Activated CD4-positive, alpha-beta T cell treated with anti-CD3 and anti-CD28 coated beads for 24 hours (primary cell): ENCODE measurements at regions not wholly inside any gene's neighbourhood (a gene's known extent, or its start where the extent isn't known, plus 50 kb on each side); places are given as distances from the start of the nearest gene placed in this dataset.
A peak's percentile ranks its signal among the peaks of the same experiment; 100 is the strongest.

Experiments used
- DNase-seq, 2 donors: peaks; one replicate each; pipeline ENCODE4 v3.0.0-alpha.2; 2020; ENCODE audit warnings: low read depth in 2 of 2

DNA sequence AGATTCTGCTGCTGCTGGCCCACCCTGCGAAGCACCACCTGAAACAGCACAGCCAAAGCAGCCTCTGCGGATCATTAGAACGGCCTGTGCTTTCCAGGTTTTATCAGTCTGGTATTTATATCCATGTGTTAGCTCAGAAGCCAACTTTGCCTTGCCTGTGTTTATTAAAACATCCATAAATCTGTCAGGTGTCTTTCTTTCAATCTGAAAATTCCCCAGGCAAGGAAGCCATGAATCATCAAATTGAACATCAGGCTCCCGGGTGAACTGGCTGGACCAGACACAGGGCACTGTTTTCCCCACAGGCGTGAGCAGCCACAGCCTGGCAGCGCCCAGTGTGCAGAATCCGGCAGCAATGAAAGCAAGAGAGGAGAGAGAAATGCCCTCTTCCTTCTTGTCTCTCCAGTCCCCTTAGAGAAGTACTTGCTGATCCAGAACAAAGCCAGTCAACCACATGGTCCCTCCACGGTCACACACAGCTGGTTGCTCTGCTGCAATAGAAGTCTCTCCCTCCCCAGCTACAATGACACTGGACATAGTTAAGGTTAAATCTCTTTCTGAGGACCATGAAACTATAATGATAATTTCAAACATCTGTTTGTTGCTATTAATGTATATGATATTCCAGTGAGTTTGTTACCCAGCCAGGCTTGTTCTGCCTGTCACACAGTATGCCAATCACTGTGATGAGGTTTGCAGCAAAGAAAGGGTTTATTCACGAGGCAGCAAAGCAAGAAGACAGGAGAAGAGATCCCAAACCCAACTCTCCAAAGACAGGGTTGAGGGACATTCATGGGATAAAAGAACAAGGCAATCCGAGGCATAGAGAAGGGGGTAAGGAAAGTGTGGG, 212.1 kb upstream of the FMN2 start:
- no peak for DNase-seq

DNA sequence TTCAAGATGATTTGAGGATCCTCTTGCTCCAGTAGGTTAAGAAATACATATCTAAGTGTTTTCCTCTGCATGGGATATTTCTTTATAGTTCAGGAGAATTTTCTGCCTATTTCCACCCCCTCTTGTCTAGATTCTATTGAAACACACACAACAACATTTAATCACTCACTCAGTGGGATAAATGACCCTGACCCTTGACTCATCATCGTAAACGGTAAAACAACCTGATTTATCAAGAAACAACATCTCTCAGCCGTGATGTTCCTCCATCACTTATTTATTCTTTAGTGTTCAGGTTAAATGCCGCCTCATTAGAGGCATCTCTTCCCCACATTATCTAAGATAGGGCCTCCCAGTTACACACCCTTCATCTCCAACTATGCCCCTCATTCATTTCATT, 208.7 kb upstream of the FMN2 start:
- no peak for DNase-seq

DNA sequence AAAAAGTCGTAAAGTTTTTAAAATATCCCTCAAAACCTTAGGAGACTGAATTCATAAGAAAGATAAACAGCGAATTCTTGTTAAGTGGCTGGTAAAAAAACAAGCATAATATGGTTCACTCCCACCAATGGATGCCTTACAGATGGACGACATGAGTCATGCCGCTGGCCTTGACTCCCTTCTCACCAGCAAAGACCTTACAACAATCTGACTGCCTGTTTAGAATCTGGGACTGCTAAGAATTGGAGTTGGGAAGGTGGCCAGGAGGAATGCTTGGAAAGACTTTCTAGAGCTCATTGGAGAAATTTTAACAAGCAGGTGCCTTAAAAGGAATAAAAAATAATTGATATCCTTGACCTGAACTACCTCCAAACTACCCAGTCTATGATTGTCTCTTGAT, 206.9 kb upstream of the FMN2 start:
- no peak for DNase-seq

- no peak for DNase-seq
Observed at GRCh38 chr1:239886266-239886665, 205.4 kb upstream of the FMN2 start.

- DNase-seq, result no peak
Observed at GRCh38 chr1:239888639-239889038, 203.0 kb upstream of the FMN2 start.

- DNase-seq, result no peak
Observed at GRCh38 chr1:239891621-239892358, 199.9 kb upstream of the FMN2 start.

GRCh38 chr1:239892602-239893001, 199.1 kb upstream of the FMN2 start:
- DNase-seq, result no peak

DNA sequence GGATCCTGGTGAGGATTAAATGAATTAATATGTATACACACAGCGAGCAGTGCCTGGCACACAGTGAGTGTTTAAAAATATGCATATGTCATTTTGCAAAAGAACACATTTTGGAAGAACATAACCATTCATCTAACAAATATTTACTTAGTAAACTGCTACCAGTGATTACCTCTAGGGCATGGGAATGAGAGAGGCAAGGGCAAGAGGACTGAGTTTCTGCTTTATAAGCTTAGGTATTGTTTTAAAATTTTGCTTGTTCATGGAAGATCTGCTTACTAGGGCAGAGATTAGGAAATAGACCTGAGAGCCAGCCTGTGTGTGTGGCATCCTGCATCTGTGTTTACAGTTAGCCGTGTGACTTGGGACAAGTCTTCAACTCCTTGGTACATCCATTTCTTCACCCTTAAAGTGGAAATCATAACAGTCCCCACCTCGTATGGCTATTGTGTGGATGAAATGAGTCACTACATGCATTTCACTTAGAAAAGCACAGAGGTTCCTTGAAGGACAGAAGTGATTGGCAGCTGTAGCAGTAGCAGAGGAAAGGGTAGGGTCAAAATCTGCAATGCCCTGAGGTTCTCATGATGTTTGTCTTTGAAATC, 198.5 kb upstream of the FMN2 start:
- no peak for DNase-seq

GRCh38 chr1:239896569-239896968, 195.1 kb upstream of the FMN2 start:
- DNase-seq, result no peak

DNA sequence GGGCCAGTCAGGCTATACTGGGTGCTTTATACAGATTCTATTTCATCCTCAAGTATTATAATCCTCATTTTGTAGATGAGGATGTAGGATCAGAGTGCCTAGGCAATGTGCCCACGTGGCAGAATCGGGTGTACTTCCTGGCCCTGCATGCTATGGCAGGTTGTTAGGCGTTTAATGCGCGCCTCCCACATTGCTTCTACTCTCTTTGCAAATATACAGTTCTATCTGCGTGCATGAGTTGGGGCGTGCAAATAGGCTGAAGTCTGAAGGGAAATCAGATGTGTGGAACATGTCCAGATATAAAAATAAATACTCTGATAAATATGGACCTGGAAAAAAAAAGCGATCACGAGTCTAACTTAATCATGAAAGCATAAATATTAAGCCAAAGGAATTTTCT, 194.7 kb upstream of the FMN2 start:
- no peak for DNase-seq

DNA sequence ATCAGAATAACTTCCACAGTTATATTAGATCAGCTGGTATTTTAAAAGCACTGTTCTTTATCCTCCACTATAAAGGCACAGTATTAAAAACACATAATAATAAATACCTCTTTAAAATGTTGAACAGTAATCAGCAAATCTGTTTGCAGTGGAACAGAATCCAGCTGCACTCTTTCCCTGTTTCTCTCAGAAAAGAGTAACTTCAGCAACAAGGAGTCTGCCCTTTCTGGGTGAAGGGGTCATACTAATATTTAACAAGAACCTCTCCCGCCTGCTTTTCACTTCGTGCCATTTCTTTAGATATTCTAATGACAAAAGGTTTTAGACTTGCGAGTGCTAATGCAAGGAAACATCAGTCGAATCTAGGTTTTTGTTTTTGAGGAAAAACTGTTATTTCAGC, 194.2 kb upstream of the FMN2 start:
- DNase-seq, result no peak

- peak; percentile 51 to 63 for DNase-seq
Observed at GRCh38 chr1:239898062-239898730, 193.5 kb upstream of the FMN2 start.

GRCh38 chr1:239899747-239900146, 191.9 kb upstream of the FMN2 start:
- no peak for DNase-seq

DNA sequence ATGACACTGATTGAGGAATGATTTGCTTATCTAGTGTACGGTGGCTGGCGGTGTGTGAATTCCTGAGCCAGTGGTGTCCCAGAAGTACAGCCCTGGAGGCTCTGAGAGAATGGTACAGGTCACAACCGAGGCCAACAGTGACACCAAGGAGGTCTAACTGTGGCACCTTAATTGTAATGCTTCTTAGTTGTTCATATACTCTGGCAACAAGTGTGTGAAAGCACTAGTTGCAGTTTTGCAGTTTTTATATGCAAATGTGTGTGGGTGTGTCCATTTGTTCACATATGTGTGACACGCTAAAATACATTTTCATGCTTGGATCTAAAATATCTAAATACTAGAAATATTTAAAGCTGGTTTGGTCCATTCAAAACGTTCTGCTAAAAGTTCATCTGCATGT, 185.3 kb upstream of the FMN2 start:
- DNase-seq, result no peak

GRCh38 chr1:239909898-239910297, 181.8 kb upstream of the FMN2 start:
- DNase-seq, result no peak

DNA sequence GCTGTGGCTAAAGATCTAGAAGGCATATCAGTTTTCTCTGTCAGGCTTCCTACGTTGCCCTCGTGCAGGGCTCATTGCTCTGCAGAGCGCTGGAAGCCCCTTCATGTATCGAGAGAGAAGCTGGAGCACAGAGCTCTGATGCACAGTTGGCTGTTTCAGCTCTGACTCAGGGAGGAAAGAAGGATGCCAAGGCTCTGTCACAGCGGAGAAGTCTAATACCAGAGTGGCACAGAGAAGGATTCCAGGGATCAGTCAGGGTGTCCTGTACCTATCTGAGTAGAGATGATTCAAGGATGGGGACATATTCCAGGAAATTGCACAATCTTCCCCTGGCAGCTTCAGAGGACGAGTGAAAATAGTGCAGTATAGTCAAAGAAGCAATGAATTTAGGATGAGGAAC, 179.2 kb upstream of the FMN2 start:
- DNase-seq, result no peak

DNA sequence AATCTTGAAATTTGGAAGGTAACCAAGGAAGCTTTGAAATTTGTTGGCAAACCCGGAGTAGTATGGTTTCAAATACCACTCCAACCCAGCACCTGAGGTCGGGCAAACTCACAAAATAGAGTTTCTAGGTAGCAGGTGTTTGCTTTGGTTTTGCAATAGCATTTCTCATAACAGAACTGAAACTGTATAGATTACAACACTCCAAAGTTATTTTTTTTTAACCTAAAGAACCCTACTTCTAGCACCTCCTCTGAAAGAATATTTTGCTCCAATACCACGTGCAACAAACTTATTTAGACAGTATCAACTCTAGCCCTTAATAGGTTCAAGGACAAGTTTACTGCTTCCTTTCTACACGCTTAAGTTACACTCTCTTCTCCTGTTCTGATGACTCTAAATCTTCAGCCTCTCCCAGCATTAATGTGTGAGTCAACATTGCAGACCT, 178.5 kb upstream of the FMN2 start:
- no peak for DNase-seq

DNA sequence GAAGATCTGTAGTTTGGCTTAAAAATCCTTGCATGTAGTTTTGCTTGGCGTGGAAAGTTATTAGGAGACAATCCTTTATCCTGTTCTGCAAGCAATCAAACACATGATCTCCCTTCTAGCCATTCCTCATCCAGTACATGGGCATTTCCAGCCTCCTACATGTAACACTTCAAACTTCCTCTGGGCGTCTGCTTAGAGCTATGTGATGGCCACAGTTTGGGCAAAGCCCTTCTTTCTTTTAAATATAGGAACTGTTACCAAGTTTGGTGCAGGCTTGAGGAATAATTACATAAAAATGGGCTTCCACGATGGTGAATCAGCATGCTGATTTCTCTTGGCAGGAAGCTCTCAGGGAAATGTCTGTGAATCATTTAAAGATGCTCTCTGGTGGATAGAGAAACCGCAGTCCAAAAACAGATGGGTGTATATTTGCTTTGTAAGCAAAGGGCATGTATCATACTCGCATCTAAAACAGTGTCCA, 176.9 kb upstream of the FMN2 start:
- DNase-seq, result no peak

DNA sequence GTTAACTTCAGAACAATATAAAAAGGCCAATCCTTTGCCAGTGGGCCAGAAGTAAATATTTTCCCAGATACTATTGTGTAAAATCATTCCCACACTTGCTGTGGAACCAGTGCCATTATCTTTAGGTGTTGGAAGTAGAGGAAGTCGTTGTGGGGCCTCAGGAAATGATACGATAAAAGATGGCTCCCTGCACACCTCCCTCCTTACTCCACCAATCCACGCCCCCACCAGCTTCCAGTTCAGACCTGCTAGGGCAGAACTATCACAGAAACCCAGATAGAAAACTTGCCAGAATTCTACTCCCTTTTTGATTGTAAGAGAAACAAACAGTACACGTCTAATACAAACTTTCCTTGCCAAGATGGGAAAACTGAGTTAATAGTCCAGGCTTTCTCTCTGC, 173.0 kb upstream of the FMN2 start:
- DNase-seq, result no peak

- DNase-seq, result no peak
Observed at GRCh38 chr1:239920214-239920613, 171.5 kb upstream of the FMN2 start.

- no peak for DNase-seq
Observed at GRCh38 chr1:239922778-239923522, 168.7 kb upstream of the FMN2 start.
